MM.1S (cell line): ENCODE measurements at regions not wholly inside any gene's neighbourhood (a gene's known extent, or its start where the extent isn't known, plus 50 kb on each side); places are given as distances from the start of the nearest gene placed in this dataset.

Experiments used
- CTCF ChIP-seq: fragments of 300-600 bp; sonication (generic); IDR thresholded peaks from 2 replicates; pipeline ENCODE4 v1.5.1; 2016; ENCODE audit warnings: antibody characterized with exemption, low read length, mixed read lengths
- EZH2 ChIP-seq: fragments of 300-600 bp; sonication (generic); optimal IDR thresholded peaks from 2 replicates; pipeline ENCODE3; 2017; ENCODE audit warnings: low read depth, mild to moderate bottlenecking, antibody characterized with exemption, low read length, mixed read lengths
- EZH2phosphoT487 ChIP-seq: fragments of 300-600 bp; sonication (generic); IDR thresholded peaks from 2 replicates; pipeline ENCODE4 v1.6.1; 2018; ENCODE audit warnings: antibody characterized with exemption, low read length

DNA sequence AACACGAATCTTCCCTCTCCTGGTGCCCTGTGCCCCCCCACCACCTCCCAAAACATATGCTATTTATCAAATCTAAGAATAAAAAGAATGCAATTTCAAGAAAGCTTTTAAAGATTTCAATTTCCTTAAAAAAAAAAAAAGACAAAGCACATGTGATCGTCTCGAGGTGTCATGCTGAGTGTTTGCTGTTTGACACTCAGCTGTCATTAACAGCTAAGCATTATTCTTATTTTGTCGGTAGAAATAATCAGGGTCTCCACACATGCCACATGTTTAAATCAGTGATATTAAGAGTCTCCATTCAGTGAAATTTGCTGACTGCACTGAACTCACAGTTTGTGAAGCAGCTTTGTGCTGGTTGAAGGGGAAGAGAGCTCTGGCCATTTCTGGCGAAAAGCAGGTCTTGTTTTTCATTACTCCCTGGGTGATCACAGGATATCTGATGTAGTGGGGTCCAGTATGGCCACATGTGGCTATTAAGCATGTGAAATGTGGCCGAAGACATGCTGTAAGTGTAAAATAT, 281.8 kb downstream of the SATB1 start:
- no peak for TF ChIP-seq CTCF
- no peak for TF ChIP-seq EZH2
- TF ChIP-seq EZH2phosphoT487 = no peak
